SK-N-SH (cell line): ENCODE measurements at regions not wholly inside any gene's neighbourhood (a gene's known extent, or its start where the extent isn't known, plus 50 kb on each side); places are given as distances from the start of the nearest gene placed in this dataset.

Experiments used
- CTCF ChIA-PET: fragments of 300-600, 350-600 bp; formaldehyde crosslinking; extraction: SDS; loops from one replicate; lab custom pipeline; 2021; lab: Yijun Ruan, JAX
- POLR2A ChIA-PET: fragments of 350-600 bp; sonication (Branson Sonifier 250); formaldehyde crosslinking; extraction: SDS; loops from one replicate; lab custom pipeline; 2020; ENCODE audit warnings: antibody characterized with exemption, inconsistent platforms; lab: Yijun Ruan, JAX
- DNase-seq: peaks from one replicate; pipeline ENCODE4 v3.0.0; 2012
- H2AFZ ChIP-seq: fragments of 200-600 bp; sonication (generic); 2 replicates; pipeline ENCODE4 v1.8.1; 2016; ENCODE audit warnings: antibody characterized with exemption, mild to moderate bottlenecking, low read depth
- H3F3A ChIP-seq: fragments of 200-600 bp; sonication (generic); replicated peaks from 2 replicates; pipeline ENCODE3; 2016; ENCODE audit warnings: antibody characterized with exemption, mild to moderate bottlenecking; ENCODE audit not compliant: insufficient read depth
- H3K27ac ChIP-seq, 2 experiments: fragments of 200-500 bp in 1 of 2; fragments of 200-600 bp in 1 of 2; sonication (Bioruptor generic) in 1 of 2; sonication (generic), shearing (Covaris generic) in 1 of 2; 2 replicates each; pipeline versions ENCODE4 v1.5.1 to v1.6.1; 2014 to 2016; ENCODE audit warnings: low read depth in 2 of 2, inconsistent platforms in 1 of 2, low read length in 1 of 2, mild to moderate bottlenecking in 1 of 2, mixed read lengths in 1 of 2
- H3K27me3 ChIP-seq: fragments of 200-600 bp; sonication (generic), shearing (Covaris generic); 2 replicates; pipeline ENCODE4 v1.6.1; 2016; ENCODE audit warnings: mixed run types; ENCODE audit not compliant: insufficient read depth
- H3K36me3 ChIP-seq, 2 experiments: fragments of 200-500 bp in 1 of 2; fragments of 200-600 bp in 1 of 2; sonication (Bioruptor generic) in 1 of 2; sonication (generic) in 1 of 2; replicated peaks in 1 of 2; 2 replicates each; pipeline versions ENCODE3 to v1.5.1; 2014 to 2016; ENCODE audit warnings: low read length in 1 of 2, mild to moderate bottlenecking in 1 of 2; ENCODE audit not compliant: insufficient read depth in 2 of 2, control insufficient read depth in 1 of 2
- H3K4me1 ChIP-seq, 2 experiments: fragments of 200-500 bp in 1 of 2; fragments of 200-600 bp in 1 of 2; sonication (Bioruptor generic) in 1 of 2; sonication (generic), shearing (Covaris generic) in 1 of 2; 2 replicates each; pipeline versions ENCODE4 v1.5.1 to v1.6.1; 2014 to 2016; ENCODE audit warnings: low read depth in 1 of 2, low read length in 1 of 2, mixed run types in 1 of 2; ENCODE audit not compliant: insufficient read depth in 2 of 2, control insufficient read depth in 1 of 2
- H3K4me2 ChIP-seq: fragments of 200-600 bp; sonication (generic), shearing (Covaris generic); 2 replicates; pipeline ENCODE4 v1.6.1; 2017; ENCODE audit warnings: mixed run types
- H3K4me3 ChIP-seq, 2 experiments: fragments of 200-500 bp in 1 of 2; fragments of 200-600 bp in 1 of 2; sonication (Bioruptor generic) in 1 of 2; sonication (generic), shearing (Covaris generic) in 1 of 2; 2 replicates each; pipeline versions ENCODE4 v1.5.1 to v1.8.1; 2014 to 2016; ENCODE audit warnings: low read depth in 2 of 2, inconsistent platforms in 1 of 2, low read length in 1 of 2, mild to moderate bottlenecking in 1 of 2, mixed read lengths in 1 of 2, moderate library complexity in 1 of 2
- H3K79me2 ChIP-seq: fragments of 200-600 bp; sonication (generic); 2 replicates; pipeline ENCODE4 v1.8.1; 2017; ENCODE audit warnings: mild to moderate bottlenecking; ENCODE audit not compliant: insufficient read depth
- H3K9ac ChIP-seq: fragments of 200-600 bp; sonication (generic); 2 replicates; pipeline ENCODE4 v1.6.1; 2017; ENCODE audit warnings: mixed run types
- H3K9me2 ChIP-seq: fragments of 200-600 bp; sonication (generic); 2 replicates; pipeline ENCODE4 v1.6.1; 2017; ENCODE audit warnings: mixed run types
- H3K9me3 ChIP-seq: fragments of 200-600 bp; sonication (generic); 2 replicates; pipeline ENCODE4 v1.6.1; 2017; ENCODE audit warnings: mixed run types, mild to moderate bottlenecking, moderate library complexity
- H4K20me1 ChIP-seq: fragments of 200-600 bp; sonication (generic); 2 replicates; pipeline ENCODE4 v1.6.1; 2017; ENCODE audit warnings: mild to moderate bottlenecking, mixed run types; ENCODE audit not compliant: insufficient read depth
- FOSL2 ChIP-seq: IDR thresholded peaks from 2 replicates; pipeline ENCODE4 v1.4.0; 2012; ENCODE audit warnings: low read depth, mild to moderate bottlenecking, moderate library complexity, borderline replicate concordance
- GABPA ChIP-seq: IDR thresholded peaks from 2 replicates; pipeline ENCODE4 v1.4.0; 2012; ENCODE audit warnings: low read depth, mild to moderate bottlenecking
- GATA2 ChIP-seq: sonication (generic); formaldehyde crosslinking; IDR thresholded peaks from 2 replicates; pipeline ENCODE4 v1.5.0; 2020; ENCODE audit warnings: mild to moderate bottlenecking, missing genetic modification reagents
- MXI1 ChIP-seq: IDR thresholded peaks from 2 replicates; pipeline ENCODE4 v1.6.1; 2012; ENCODE audit warnings: mild to moderate bottlenecking, low read depth, low read length, improper control_type of control experiment
- NFIC ChIP-seq: IDR thresholded peaks from 2 replicates; pipeline ENCODE4 v1.4.0; 2012; ENCODE audit warnings: borderline replicate concordance
- NRF1 ChIP-seq: IDR thresholded peaks from 2 replicates; pipeline ENCODE4 v1.6.1; 2012; ENCODE audit warnings: low read depth, mild to moderate bottlenecking, low read length
- SMC3 ChIP-seq: IDR thresholded peaks from 2 replicates; pipeline ENCODE4 v1.6.1; 2012; ENCODE audit warnings: low read depth, low read length, improper control_type of control experiment
- TCF12 ChIP-seq: IDR thresholded peaks from 2 replicates; pipeline ENCODE4 v1.4.0; 2012
- YY1 ChIP-seq: IDR thresholded peaks from 2 replicates; pipeline ENCODE4 v1.4.0; 2012; ENCODE audit warnings: low read depth, mild to moderate bottlenecking
- WGBS: methylation state at CpG from one replicate; pipeline ENCODE4 v1.1.6; 2017; ENCODE audit warnings: low lambda C conversion rate; 5-methylcytosine and 5-hydroxymethylcytosine counted together
- TF ChIP-seq, protein P1 (sequence below): fragments of 200-600 bp; sonication (generic); IDR thresholded peaks from 2 replicates; pipeline ENCODE4 v1.6.1; 2017; ENCODE audit warnings: antibody characterized with exemption, mild to moderate bottlenecking, moderate library complexity
- TF ChIP-seq, protein P2 (sequence below): IDR thresholded peaks from 2 replicates; pipeline ENCODE4; 2012

DNA sequence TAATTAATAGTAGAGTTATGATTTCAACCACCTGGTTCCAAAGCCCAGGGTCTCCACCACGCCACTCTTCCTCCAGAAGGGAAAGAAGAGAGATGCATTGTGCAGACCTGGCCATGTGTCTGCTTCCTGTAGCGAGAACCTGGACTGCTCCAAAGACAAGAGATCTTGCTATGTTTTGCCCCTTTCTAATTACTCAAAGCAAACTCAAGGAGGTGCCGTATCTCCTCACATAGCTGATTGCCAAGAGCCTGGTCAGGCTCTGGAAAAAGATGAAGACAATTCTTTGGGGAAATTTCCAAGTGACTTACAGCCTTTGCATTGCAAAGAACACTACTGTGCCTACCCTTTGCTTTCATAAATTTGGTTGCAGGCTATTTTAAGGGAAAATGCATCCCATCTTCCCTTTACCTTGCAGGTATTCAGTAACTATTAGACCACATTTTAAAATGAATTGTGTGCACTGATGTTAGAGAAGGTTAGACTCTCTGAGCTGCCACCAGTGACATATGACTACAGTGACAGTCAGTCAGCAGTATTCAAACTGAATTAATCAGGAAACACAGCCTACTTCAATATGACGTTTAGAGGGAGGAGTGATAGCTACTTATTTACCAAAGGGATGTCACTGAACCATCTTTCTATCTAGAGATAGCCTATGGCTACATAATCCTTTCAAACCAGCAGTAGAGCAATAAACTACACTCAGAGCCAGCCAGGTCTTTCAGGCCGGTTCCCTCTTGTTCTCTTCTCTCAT, 842.1 kb upstream of the FANCL start:
- H3K36me3 ChIP-seq: no peaks in the 10 kb centered on the region
- H3F3A ChIP-seq: no peaks in the 10 kb centered on the region
- POLR2A ChIA-PET: no interaction called here
- no peaks in the 10 kb centered on the region for H3K27me3 ChIP-seq
- H3K79me2 ChIP-seq: no peaks in the 10 kb centered on the region
- H3K9me3 ChIP-seq: no peaks in the 10 kb centered on the region
- CTCF ChIA-PET: no interaction called here
- no peaks in the 10 kb centered on the region for H4K20me1 ChIP-seq
- H3K4me2 ChIP-seq: no peak overlapping the region
- H3K4me1 ChIP-seq: no peaks in the 10 kb centered on the region; a peak in 1 of 4 replicates
- no peaks in the 10 kb centered on the region for H3K9me2 ChIP-seq
- WGBS: 26% methylated on average over 5 of the region's 5 CpGs
- H3K9ac ChIP-seq: no peak overlapping the region
- no peak overlapping the region for H3K27ac ChIP-seq
- TF ChIP-seq NRF1 (no peak), GABPA (no peak), MXI1 (no peak), SMC3 (no peak), TCF12 (no peak), YY1 (no peak), GATA2 (CRISPR knock-in tag) (no peak)
- TF ChIP-seq, protein P1, sequence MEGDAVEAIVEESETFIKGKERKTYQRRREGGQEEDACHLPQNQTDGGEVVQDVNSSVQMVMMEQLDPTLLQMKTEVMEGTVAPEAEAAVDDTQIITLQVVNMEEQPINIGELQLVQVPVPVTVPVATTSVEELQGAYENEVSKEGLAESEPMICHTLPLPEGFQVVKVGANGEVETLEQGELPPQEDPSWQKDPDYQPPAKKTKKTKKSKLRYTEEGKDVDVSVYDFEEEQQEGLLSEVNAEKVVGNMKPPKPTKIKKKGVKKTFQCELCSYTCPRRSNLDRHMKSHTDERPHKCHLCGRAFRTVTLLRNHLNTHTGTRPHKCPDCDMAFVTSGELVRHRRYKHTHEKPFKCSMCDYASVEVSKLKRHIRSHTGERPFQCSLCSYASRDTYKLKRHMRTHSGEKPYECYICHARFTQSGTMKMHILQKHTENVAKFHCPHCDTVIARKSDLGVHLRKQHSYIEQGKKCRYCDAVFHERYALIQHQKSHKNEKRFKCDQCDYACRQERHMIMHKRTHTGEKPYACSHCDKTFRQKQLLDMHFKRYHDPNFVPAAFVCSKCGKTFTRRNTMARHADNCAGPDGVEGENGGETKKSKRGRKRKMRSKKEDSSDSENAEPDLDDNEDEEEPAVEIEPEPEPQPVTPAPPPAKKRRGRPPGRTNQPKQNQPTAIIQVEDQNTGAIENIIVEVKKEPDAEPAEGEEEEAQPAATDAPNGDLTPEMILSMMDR: no peak
- TF ChIP-seq, protein P2, sequence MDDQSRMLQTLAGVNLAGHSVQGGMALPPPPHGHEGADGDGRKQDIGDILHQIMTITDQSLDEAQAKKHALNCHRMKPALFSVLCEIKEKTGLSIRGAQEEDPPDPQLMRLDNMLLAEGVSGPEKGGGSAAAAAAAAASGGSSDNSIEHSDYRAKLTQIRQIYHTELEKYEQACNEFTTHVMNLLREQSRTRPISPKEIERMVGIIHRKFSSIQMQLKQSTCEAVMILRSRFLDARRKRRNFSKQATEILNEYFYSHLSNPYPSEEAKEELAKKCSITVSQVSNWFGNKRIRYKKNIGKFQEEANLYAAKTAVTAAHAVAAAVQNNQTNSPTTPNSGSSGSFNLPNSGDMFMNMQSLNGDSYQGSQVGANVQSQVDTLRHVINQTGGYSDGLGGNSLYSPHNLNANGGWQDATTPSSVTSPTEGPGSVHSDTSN: no peak
- H2AFZ ChIP-seq: no peak overlapping the region
- H3K4me3 ChIP-seq: no peak overlapping the region
- no peak for DNase-seq

DNA sequence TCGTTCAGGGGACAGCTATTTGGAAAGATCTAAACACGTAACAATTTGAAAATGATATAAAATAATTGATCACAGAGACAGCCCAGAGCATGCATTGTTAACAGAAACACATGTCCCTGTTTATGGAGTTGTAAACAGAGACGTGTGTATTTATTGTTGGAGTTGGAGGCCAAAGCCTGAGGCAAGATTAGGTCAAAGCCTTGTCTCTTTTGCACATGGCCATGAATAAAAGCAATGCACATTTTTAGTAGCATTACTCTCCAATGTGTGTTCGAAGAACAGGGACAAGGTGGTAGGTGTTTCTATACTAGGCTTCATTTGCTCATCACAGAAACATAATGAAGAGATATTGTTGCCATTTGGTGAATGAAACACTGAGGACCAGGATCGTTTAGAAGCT, 841.5 kb upstream of the FANCL start:
- no peak for DNase-seq
- CTCF ChIA-PET: no interaction called here
- TF ChIP-seq FOSL2 (no peak), NFIC (no peak)

More for the DNA sequence above, 841.5 kb upstream of the FANCL start:
- H3K27ac ChIP-seq: no peak overlapping the region
- no peaks in the 10 kb centered on the region for H3K27me3 ChIP-seq
- no peaks in the 10 kb centered on the region for H3K9me3 ChIP-seq
- WGBS: 8% methylated on average over 5 of the region's 5 CpGs
- H3K36me3 ChIP-seq: no peaks in the 10 kb centered on the region
- H2AFZ ChIP-seq: no peak overlapping the region
- H3K4me3 ChIP-seq: no peak overlapping the region
- no peak overlapping the region for H3K4me2 ChIP-seq
- no peak overlapping the region for H3K9ac ChIP-seq
- H3K4me1 ChIP-seq: no peaks in the 10 kb centered on the region; a peak in 1 of 4 replicates
- POLR2A ChIA-PET: no interaction called here
- no peaks in the 10 kb centered on the region for H3K79me2 ChIP-seq
- H3F3A ChIP-seq: no peaks in the 10 kb centered on the region
- no peaks in the 10 kb centered on the region for H3K9me2 ChIP-seq
- no peaks in the 10 kb centered on the region for H4K20me1 ChIP-seq
